SK-N-SH treated with all-trans-retinoic acid at 6 μM for 48 hours (cell line): ENCODE measurements at regions not wholly inside any gene's neighbourhood (a gene's known extent, or its start where the extent isn't known, plus 50 kb on each side); places are given as distances from the start of the nearest gene placed in this dataset.
"Not testable (repeated sequence)": the region's sequence is repeated elsewhere in the genome, so short reads cannot be mapped to it uniquely, and the experiment has no call there.

Experiments
- ATAC-seq: fragments of 200-7000 bp; cut with Tn5 transposase; 3 replicates; pipeline ENCODE4 v1.9.1; 2020; ENCODE audit warnings: mild to moderate bottlenecking, moderate library complexity
- ARNTL ChIP-seq: fragments of 450-650 bp; formaldehyde crosslinking; IDR thresholded peaks from 2 replicates; pipeline ENCODE4 v1.5.0; 2020; ENCODE audit warnings: low read depth, mild to moderate bottlenecking, moderate library complexity, borderline replicate concordance
- BACH2 ChIP-seq: fragments of 250-450 bp; sonication (Bioruptor Pico); IDR thresholded peaks from 2 replicates; pipeline ENCODE4 v1.9.0; 2021; ENCODE audit warnings: mild to moderate bottlenecking, borderline replicate concordance
- CREB5 ChIP-seq: fragments of 250-450 bp; sonication (Bioruptor Pico); IDR thresholded peaks from 2 replicates; pipeline ENCODE4 v1.5.1; 2020; ENCODE audit warnings: low read depth, mild to moderate bottlenecking, moderate library complexity
- CSRNP3 ChIP-seq: fragments of 250-450 bp; sonication (Bioruptor Pico); IDR thresholded peaks from 2 replicates; pipeline ENCODE4 v1.5.1; 2021; ENCODE audit warnings: mild to moderate bottlenecking, moderate library complexity
- ESRRG ChIP-seq: fragments of 250-450 bp; sonication (Bioruptor Pico); IDR thresholded peaks from 2 replicates; pipeline ENCODE4 v1.6.1; 2021; ENCODE audit warnings: mild to moderate bottlenecking
- GLIS3 ChIP-seq: fragments of 250-450 bp; sonication (Bioruptor Pico); IDR thresholded peaks from 2 replicates; pipeline ENCODE4 v1.5.0; 2020; ENCODE audit warnings: mild to moderate bottlenecking, moderate library complexity
- OSR1 ChIP-seq: fragments of 250-450 bp; sonication (Bioruptor Pico); IDR thresholded peaks from 2 replicates; pipeline ENCODE4 v1.8.0; 2022; ENCODE audit warnings: moderate library complexity, mild to moderate bottlenecking, inconsistent platforms
- PATZ1 ChIP-seq: fragments of 250-450 bp; sonication (Bioruptor Pico); IDR thresholded peaks from 2 replicates; pipeline ENCODE4 v1.8.0; 2020; ENCODE audit warnings: mild to moderate bottlenecking, moderate library complexity, borderline replicate concordance
- POU6F1 ChIP-seq: fragments of 250-450 bp; sonication (Bioruptor Pico); IDR thresholded peaks from 2 replicates; pipeline ENCODE4 v1.8.0; 2021; ENCODE audit warnings: low read depth, mild to moderate bottlenecking, moderate library complexity, borderline replicate concordance
- PPARA ChIP-seq: fragments of 250-450 bp; sonication (Bioruptor Pico); IDR thresholded peaks from 2 replicates; pipeline ENCODE4 v1.5.0; 2020; ENCODE audit warnings: mild to moderate bottlenecking, borderline replicate concordance
- RARB ChIP-seq: fragments of 250-450 bp; sonication (Bioruptor Pico); IDR thresholded peaks from 2 replicates; pipeline ENCODE4 v1.8.0; 2021; ENCODE audit warnings: mild to moderate bottlenecking, moderate library complexity
- TOX ChIP-seq: fragments of 250-450 bp; sonication (Bioruptor Pico); IDR thresholded peaks from 2 replicates; pipeline ENCODE4 v1.8.0; 2021; ENCODE audit warnings: mild to moderate bottlenecking, moderate library complexity, borderline replicate concordance
- TSHZ2 ChIP-seq: fragments of 250-450 bp; sonication (Bioruptor Pico); IDR thresholded peaks from 2 replicates; pipeline ENCODE4 v1.5.0; 2020; ENCODE audit warnings: mild to moderate bottlenecking, moderate library complexity
- ZC3H10 ChIP-seq: fragments of 250-450 bp; sonication (Bioruptor Pico); IDR thresholded peaks from 2 replicates; pipeline ENCODE4 v1.5.1; 2021; ENCODE audit warnings: mild to moderate bottlenecking, moderate library complexity
- ZFP3 ChIP-seq: fragments of 250-450 bp; sonication (Bioruptor Pico); IDR thresholded peaks from 2 replicates; pipeline ENCODE4 v1.5.0; 2020; ENCODE audit warnings: mild to moderate bottlenecking, moderate library complexity
- ZNF565 ChIP-seq: fragments of 450-650 bp; formaldehyde crosslinking; conservative IDR thresholded peaks from 2 replicates; pipeline ENCODE4 v1.5.0; 2020; ENCODE audit warnings: low read depth, mild to moderate bottlenecking, moderate library complexity
- ZNF70 ChIP-seq: fragments of 450-650 bp; formaldehyde crosslinking; IDR thresholded peaks from 2 replicates; pipeline ENCODE4 v1.5.0; 2020; ENCODE audit warnings: mild to moderate bottlenecking, moderate library complexity
- ZNF8 ChIP-seq: fragments of 450-650 bp; formaldehyde crosslinking; IDR thresholded peaks from 2 replicates; pipeline ENCODE4 v1.5.0; 2020; ENCODE audit warnings: mild to moderate bottlenecking, moderate library complexity

- TF ChIP-seq TSHZ2 (CRISPR knock-in tag) (no peak), OSR1 (no peak), ZNF70 (CRISPR knock-in tag) (no peak), GLIS3 (CRISPR knock-in tag) (no peak)
Observed at GRCh38 chr7:149584009-149584408, 86.4 kb upstream of the ZNF746 start (continued).

GRCh38 chr7:149580328-149580727, 82.7 kb upstream of the ZNF746 start:
- no peak for TF ChIP-seq GLIS3 (CRISPR knock-in tag)
- ATAC-seq, result no peak

- not testable (repeated sequence) for ATAC-seq
Observed at GRCh38 chr7:149579365-149579764, 81.8 kb upstream of the ZNF746 start.

GRCh38 chr7:149574428-149574827, 76.8 kb upstream of the ZNF746 start:
- not testable (repeated sequence) for ATAC-seq

- no peak for ATAC-seq
- no peak for TF ChIP-seq PPARA
- no peak for TF ChIP-seq TOX
Observed at GRCh38 chr7:149573519-149573918, 75.9 kb upstream of the ZNF746 start.

- ATAC-seq, result not testable (repeated sequence)
Observed at GRCh38 chr7:149572920-149573319, 75.3 kb upstream of the ZNF746 start.

GRCh38 chr7:149570784-149571183, 73.2 kb upstream of the ZNF746 start:
- no peak for TF ChIP-seq ZC3H10
- TF ChIP-seq ZNF565, result no peak
- TF ChIP-seq CREB5 (CRISPR knock-in tag), result no peak
- no peak for ATAC-seq

GRCh38 chr7:149569726-149570422, 72.3 kb upstream of the ZNF746 start:
- no peak for ATAC-seq
- TF ChIP-seq GLIS3 (CRISPR knock-in tag) (no peak), PPARA (no peak), ARNTL (CRISPR knock-in tag) (no peak), PATZ1 (CRISPR knock-in tag) (no peak), CSRNP3 (CRISPR knock-in tag) (no peak), TOX (no peak), ZFP3 (no peak), POU6F1 (CRISPR knock-in tag) (no peak), ZNF8 (CRISPR knock-in tag) (no peak), BACH2 (no peak), ESRRG (no peak), ZNF565 (no peak), RARB (no peak)
